ENCODE measurements at regions not wholly inside any gene's neighbourhood (a gene's known extent, or its start where the extent isn't known, plus 50 kb on each side); places are given as distances from the start of the nearest gene placed in this dataset.
A peak's percentile ranks its signal among the peaks of the same experiment; 100 is the strongest.

- DNase-seq (ENCODE audit: low spot score): no peak
- in situ Hi-C loops (cut with HindIII; ENCODE audit: low sequenced_read_pairs): no loop called here
Measured at GRCh38 chr6:43855247-43855646, 85.2 kb downstream of the VEGFA start.

- in situ Hi-C loops (cut with HindIII; ENCODE audit: low sequenced_read_pairs): no loop called here
- no peak for DNase-seq (ENCODE audit: low spot score)
Measured at GRCh38 chr6:43853066-43853650, 83.1 kb downstream of the VEGFA start.

GRCh38 chr6:43852350-43852864, 82.4 kb downstream of the VEGFA start:
- in situ Hi-C loops (cut with HindIII; ENCODE audit: low sequenced_read_pairs): no loop called here

DNA sequence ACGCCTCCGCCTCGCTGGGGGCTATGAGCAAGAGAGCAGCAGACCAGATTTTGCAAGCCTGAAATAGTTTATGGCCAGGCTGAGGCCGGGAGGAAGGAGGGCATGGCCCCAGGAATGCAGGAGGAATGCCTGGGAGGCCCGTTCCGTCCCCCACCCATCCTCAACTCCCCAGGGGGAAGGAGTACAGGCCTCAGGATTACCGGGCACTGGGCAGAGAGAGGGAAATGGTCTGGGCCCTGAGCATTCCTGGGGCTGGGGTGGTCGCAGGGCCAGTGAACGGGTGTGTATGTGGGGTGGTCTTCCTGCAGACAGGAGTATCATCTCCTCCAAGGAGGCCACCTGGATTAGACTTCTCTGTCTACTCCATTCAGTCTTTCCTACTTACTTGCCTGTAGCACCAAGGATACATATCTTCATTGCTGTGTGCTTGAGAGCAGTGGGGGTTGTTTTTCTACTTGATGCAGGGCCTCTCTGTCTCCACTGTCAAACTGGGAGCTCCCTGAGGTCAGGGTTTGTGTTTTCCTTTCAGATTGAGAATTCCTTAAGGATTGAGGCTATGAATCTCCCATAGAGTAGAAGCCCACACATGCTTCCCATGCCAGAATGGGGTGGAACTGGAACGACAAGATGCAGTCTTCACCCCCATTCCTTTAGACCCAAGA, 81.3 kb downstream of the VEGFA start:
- in situ Hi-C loops (cut with HindIII; ENCODE audit: low sequenced_read_pairs): no loop called here
- no peak for DNase-seq (ENCODE audit: low spot score)

More at GRCh38 chr6:43852350-43852864, 82.4 kb downstream of the VEGFA start:
- DNase-seq (ENCODE audit: low spot score): no peak

GRCh38 chr6:43850314-43851203, 80.5 kb downstream of the VEGFA start:
- in situ Hi-C loops (cut with HindIII; ENCODE audit: low sequenced_read_pairs): no loop called here
- no peak for DNase-seq (ENCODE audit: low spot score)

GRCh38 chr6:43849844-43850243, 79.8 kb downstream of the VEGFA start:
- in situ Hi-C loops (cut with HindIII; ENCODE audit: low sequenced_read_pairs): no loop called here
- DNase-seq (ENCODE audit: low spot score): no peak

GRCh38 chr6:43848671-43849391, 78.8 kb downstream of the VEGFA start:
- in situ Hi-C loops (cut with HindIII; ENCODE audit: low sequenced_read_pairs): no loop called here
- no peak for DNase-seq (ENCODE audit: low spot score)

DNA sequence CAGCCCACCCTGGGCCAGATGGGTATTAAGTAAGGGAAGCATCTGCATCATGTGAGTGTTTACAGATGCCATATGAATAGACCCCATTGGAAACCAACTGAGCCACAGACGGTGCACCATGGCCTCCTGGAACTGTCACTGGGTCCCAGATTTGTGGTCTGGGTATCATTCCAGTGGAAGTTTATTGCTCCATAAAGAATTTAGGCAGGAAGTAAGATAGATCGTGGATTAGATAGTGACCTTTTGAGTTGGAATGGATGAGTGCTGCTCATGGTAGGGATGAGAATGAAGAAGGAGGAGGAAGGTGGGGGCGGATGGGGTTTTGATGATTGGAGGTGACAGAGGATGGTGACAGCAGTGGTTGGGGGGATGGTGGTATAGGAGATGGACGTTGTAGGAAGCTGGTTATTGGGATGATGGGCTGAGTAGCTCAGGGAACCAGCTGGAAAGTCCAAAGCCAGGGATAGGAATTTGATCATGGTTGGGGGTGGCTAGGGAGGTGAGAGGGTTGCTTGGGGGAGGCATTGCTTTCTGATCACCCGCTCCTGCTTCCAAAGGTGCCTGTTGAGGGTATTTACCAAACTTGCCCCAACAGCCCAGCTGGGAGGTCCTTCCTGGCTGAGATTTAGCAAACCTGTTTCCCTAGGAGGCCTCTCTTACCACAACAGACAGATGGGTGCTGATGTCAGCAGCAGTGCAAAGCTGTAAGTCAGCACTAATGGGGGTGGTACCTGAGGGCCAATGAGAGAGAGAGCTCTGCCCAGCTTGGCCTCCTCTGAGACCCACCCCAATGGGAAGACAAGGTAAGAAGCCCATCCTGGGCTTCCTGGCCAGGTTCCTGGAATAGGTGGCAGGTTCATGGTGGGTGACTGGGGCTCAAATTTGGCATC, 78.0 kb downstream of the VEGFA start:
- DNase-seq (ENCODE audit: low spot score): no peak
- in situ Hi-C loops (cut with HindIII; ENCODE audit: low sequenced_read_pairs): no loop called here

- DNase-seq (ENCODE audit: low spot score): no peak
- in situ Hi-C loops (cut with HindIII; ENCODE audit: low sequenced_read_pairs): no loop called here
Measured at GRCh38 chr6:43846556-43846955, 76.5 kb downstream of the VEGFA start.

GRCh38 chr6:43845646-43846045, 75.6 kb downstream of the VEGFA start:
- in situ Hi-C loops (cut with HindIII; ENCODE audit: low sequenced_read_pairs): no loop called here
- DNase-seq (ENCODE audit: low spot score): no peak

DNA sequence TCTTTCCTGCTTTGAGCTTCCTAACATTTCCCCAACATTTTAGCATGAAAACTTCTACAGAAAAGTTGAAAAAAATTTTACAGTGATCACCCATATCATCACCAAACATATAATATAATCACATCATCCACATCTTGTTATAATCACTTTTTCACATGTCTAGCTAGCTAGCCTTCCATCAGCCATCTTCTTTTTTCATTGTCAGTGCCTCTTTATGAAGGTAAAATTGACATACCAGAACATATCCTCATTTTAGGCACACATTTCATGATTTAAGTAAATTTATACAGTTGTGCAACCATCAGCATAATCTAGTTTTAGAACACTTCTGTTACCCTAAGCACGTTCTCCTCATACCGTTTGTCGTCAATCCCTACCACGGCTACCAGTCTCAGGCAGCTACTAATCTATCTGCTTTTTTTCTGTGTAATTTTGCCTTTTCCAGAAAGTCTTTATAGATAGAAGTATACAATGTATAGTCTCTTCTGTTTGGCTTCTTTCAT, 73.7 kb downstream of the VEGFA start:
- no peak for DNase-seq (ENCODE audit: low spot score)
- in situ Hi-C loops (cut with HindIII; ENCODE audit: low sequenced_read_pairs): no loop called here

GRCh38 chr6:43843097-43843645, 73.2 kb downstream of the VEGFA start:
- in situ Hi-C loops (cut with HindIII; ENCODE audit: low sequenced_read_pairs): no loop called here
- DNase-seq (ENCODE audit: low spot score): no peak

GRCh38 chr6:43842231-43842794, 72.3 kb downstream of the VEGFA start:
- DNase-seq (ENCODE audit: low spot score): no peak
- in situ Hi-C loops (cut with HindIII; ENCODE audit: low sequenced_read_pairs): no loop called here

DNA sequence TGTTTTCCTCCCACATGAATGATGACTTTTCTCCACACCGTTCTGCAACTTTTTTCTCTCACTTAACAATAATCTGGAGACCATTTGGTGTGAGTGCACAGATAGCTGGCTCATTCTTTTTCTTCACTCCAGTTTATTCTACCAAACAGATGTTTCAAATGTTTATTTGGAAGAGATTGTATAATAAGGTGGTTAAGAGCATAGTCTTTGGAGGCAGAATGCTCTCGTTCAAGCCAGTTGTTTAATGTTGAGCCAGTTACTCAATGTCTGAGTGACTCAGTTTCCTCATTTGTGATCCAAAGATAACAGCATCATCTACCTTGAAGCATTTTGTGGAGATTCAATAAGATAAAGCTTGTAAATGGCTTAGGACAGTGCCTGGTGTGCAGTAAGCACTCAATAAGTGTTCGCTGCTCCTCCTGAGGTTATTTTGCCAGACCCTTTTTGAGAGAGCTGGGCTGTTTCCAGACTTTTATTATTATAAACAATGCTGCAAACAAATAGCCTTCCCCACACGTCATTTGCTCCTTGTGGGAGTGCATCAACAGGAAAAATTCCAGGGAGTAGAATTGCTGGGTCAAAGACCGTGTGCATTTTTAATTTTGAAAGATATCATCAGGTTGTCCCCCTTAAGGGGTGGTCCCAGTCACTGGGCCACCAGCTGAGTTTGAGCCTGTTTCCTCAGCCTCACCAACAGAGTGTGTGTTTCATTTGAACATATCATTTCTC, 70.6 kb downstream of the VEGFA start:
- in situ Hi-C loops (cut with HindIII; ENCODE audit: low sequenced_read_pairs): no loop called here
- DNase-seq (ENCODE audit: low spot score): no peak

DNA sequence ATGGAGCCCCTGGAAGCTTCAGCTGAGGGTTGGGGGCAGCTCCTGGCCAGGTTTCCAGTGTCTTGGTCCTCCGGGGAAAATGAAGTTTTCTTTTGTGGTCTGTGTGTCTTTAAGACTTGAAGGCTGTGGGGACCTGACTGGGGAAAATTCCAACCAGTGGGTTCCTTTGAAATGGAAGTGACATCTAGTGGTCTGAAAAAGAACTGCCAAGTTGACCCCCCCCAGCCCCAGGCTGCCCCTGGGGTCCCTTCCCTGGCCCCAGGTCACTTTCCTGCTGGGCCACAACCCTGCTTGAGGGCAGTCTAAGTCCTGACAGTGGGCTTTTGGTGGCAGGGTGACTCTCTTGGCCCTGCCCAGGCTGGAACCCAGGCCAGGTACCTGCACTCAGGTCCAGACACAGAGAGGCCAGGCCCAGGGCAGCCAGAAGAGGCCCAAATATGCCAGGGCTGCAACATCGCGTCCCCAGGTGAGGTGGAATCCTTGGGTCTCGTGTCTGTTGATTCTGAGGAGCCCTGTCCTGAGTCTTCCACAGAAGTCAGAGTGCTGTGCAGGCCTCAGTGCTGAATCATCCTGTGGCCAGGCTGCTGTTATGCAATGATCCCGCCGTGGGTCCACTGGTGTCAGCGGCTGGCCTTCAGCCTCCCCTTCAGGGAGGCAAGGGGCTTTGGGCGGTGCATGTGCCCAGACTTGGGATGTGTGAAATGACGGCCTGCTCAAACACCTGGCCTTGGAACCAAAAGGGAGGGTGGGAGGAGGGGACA, 68.4 kb downstream of the VEGFA start:
- in situ Hi-C loops (cut with HindIII; ENCODE audit: low sequenced_read_pairs): no loop called here
- DNase-seq (ENCODE audit: low spot score): peak; percentile 7

GRCh38 chr6:43837507-43837906, 67.5 kb downstream of the VEGFA start:
- DNase-seq (ENCODE audit: low spot score): no peak
- in situ Hi-C loops (cut with HindIII; ENCODE audit: low sequenced_read_pairs): no loop called here

Measured in G401 (cell line).